Spleen (tissue), 11 donors: ENCODE measurements at regions not wholly inside any gene's neighbourhood (a gene's known extent, or its start where the extent isn't known, plus 50 kb on each side); places are given as distances from the start of the nearest gene placed in this dataset.

Source experiments
- DNase-seq: peaks from one replicate; pipeline ENCODE4 v3.0.0-alpha.2; 2020
- H3K27ac ChIP-seq, 8 donors: fragments of 200-600 bp; sonication (generic) in 7 of 8; 1 replicate in 4 of 8; 2 replicates in 4 of 8; pipeline versions ENCODE4 v1.5.0 to v1.8.0; 2016 to 2021; ENCODE audit warnings: inconsistent platforms in 4 of 8, mild to moderate bottlenecking in 4 of 8, moderate library complexity in 1 of 8
- H3K27me3 ChIP-seq, 7 donors: fragments of 200-600 bp; sonication (generic) in 6 of 7; replicated peaks in 1 of 7; 1 replicate in 4 of 7; 2 replicates in 3 of 7; pipeline versions ENCODE4 v1.5.0 to v1.8.0; 2016 to 2021; ENCODE audit warnings: inconsistent platforms in 3 of 7, mild to moderate bottlenecking in 1 of 7
- H3K36me3 ChIP-seq, 6 donors: fragments of 200-600 bp; sonication (generic) in 5 of 6; 1 replicate in 4 of 6; 2 replicates in 2 of 6; pipeline versions ENCODE4 v1.5.0 to v1.8.0; 2016 to 2021; ENCODE audit warnings: inconsistent platforms in 2 of 6
- H3K4me1 ChIP-seq, 6 donors: fragments of 200-600 bp; sonication (generic) in 5 of 6; 1 replicate in 3 of 6; 2 replicates in 3 of 6; pipeline versions ENCODE4 v1.5.0 to v1.8.0; 2016 to 2021; ENCODE audit warnings: inconsistent platforms in 3 of 6
- H3K4me3 ChIP-seq, 8 donors: fragments of 200-600 bp; sonication (generic) in 7 of 8; 1 replicate in 4 of 8; 2 replicates in 4 of 8; pipeline versions ENCODE4 v1.5.0 to v1.8.0; 2016 to 2021; ENCODE audit warnings: inconsistent platforms in 4 of 8, mild to moderate bottlenecking in 4 of 8, moderate library complexity in 2 of 8
- H3K9me3 ChIP-seq, 8 donors: fragments of 200-600 bp; sonication (generic) in 7 of 8; 1 replicate in 4 of 8; 2 replicates in 4 of 8; pipeline versions ENCODE4 v1.5.0 to v1.8.0; 2016 to 2021; ENCODE audit warnings: inconsistent platforms in 4 of 8
- CTCF ChIP-seq, 11 experiments: fragments of 200-600 bp in 7 of 11; fragments of 450-650 bp in 4 of 11; sonication (generic) in 4 of 11; IDR thresholded peaks in 8 of 11; conservative IDR thresholded peaks in 3 of 11; 1 replicate in 7 of 11; 2 replicates in 4 of 11; pipeline versions ENCODE4 v1.4.0 to v1.8.0; 2016 to 2021; ENCODE audit warnings: antibody characterized with exemption in 11 of 11, inconsistent platforms in 4 of 11, mild to moderate bottlenecking in 1 of 11
- POLR2A ChIP-seq, 3 donors: fragments of 450-650 bp; IDR thresholded peaks; one replicate each; pipeline ENCODE4 v1.5.1; 2017; ENCODE audit warnings: antibody characterized with exemption in 3 of 3, mild to moderate bottlenecking in 1 of 3
- POLR2AphosphoS5 ChIP-seq, 3 donors: sonication (generic); formaldehyde crosslinking; IDR thresholded peaks; one replicate each; pipeline ENCODE4 v1.5.1; 2017; ENCODE audit warnings: antibody characterized with exemption in 3 of 3
- WGBS, 5 donors: extraction: QIAGEN DNeasy Blood & Tissue Kit in 3 of 5; methylation state at CpG; one replicate each; pipeline versions ENCODE4 v1.1.5 to v1.1.7; 2013 to 2018; 5-methylcytosine and 5-hydroxymethylcytosine counted together
- intact Hi-C: fragments of 100-400 bp; cut with DNase I; formaldehyde crosslinking; loops from one replicate; pipeline ENCODE4 v1.15.0; 2023; ENCODE audit warnings: low total_unique reads
- donor health status: healthy with polysubstance abuse.
- donor health status: DM: no; HTN: no; CAD: no; lungs with moderate emphysema.
- donor health status: DM: no; HTN: no; CAD: no.
- donor health status: Bipolar disorder and iron deficiency.
- donor health status: healthy.
- donor health status: DM: no; HTN: no; CAD: no.
- donor health status: DM: yes; HTN: yes; CAD: no.

GRCh38 chr3:181622365-181622764, 89.4 kb upstream of the SOX2 start:
- DNase-seq = no peak
- TF ChIP-seq POLR2A (IDR thresholded peaks at IDR 0.05) (no peak), CTCF (IDR thresholded peaks at IDR 0.05 in 8 of 11, conservative IDR thresholded peaks at IDR 0.05 in 3 of 11) (no peak), POLR2AphosphoS5 (IDR thresholded peaks at IDR 0.05) (no peak)
- H3K4me1 ChIP-seq = no peaks in the 10 kb centered on the region
- no peaks in the 10 kb centered on the region for H3K9me3 ChIP-seq
- 41 to 50% (median 46%) methylated on average over 6 of the region's 6 CpGs for WGBS, 5 donors
- H3K4me3 ChIP-seq = no peak overlapping the region
- no peaks in the 10 kb centered on the region for H3K36me3 ChIP-seq
- intact Hi-C loops = no loop called here
- no peaks in the 10 kb centered on the region for H3K27me3 ChIP-seq
- no peak overlapping the region for H3K27ac ChIP-seq

GRCh38 chr3:181619897-181620296, 91.8 kb upstream of the SOX2 start:
- no peaks in the 10 kb centered on the region for H3K27me3 ChIP-seq
- H3K4me1 ChIP-seq = no peaks in the 10 kb centered on the region
- H3K36me3 ChIP-seq = no peaks in the 10 kb centered on the region
- intact Hi-C loops = no loop called here
- TF ChIP-seq CTCF (IDR thresholded peaks at IDR 0.05 in 8 of 11, conservative IDR thresholded peaks at IDR 0.05 in 3 of 11) (no peak), POLR2A (IDR thresholded peaks at IDR 0.05) (no peak), POLR2AphosphoS5 (IDR thresholded peaks at IDR 0.05) (no peak)
- H3K27ac ChIP-seq = no peak overlapping the region
- no peak for DNase-seq
- no peaks in the 10 kb centered on the region for H3K9me3 ChIP-seq
- no peak overlapping the region for H3K4me3 ChIP-seq
- 85 to 97% (median 89%) methylated on average over 1 of the region's 1 CpG for WGBS, 5 donors

GRCh38 chr3:181618260-181618659, 93.5 kb upstream of the SOX2 start:
- WGBS, 5 donors = 71 to 100% (median 84%) methylated on average over 1 of the region's 1 CpG
- H3K4me1 ChIP-seq = no peaks in the 10 kb centered on the region
- intact Hi-C loops = no loop called here
- no peaks in the 10 kb centered on the region for H3K27me3 ChIP-seq
- no peak overlapping the region for H3K4me3 ChIP-seq
- H3K27ac ChIP-seq = no peak overlapping the region
- H3K9me3 ChIP-seq = no peaks in the 10 kb centered on the region
- TF ChIP-seq POLR2A (IDR thresholded peaks at IDR 0.05) (no peak), CTCF (IDR thresholded peaks at IDR 0.05 in 8 of 11, conservative IDR thresholded peaks at IDR 0.05 in 3 of 11) (no peak), POLR2AphosphoS5 (IDR thresholded peaks at IDR 0.05) (no peak)
- no peaks in the 10 kb centered on the region for H3K36me3 ChIP-seq
- no peak for DNase-seq

- no peaks in the 10 kb centered on the region for H3K27me3 ChIP-seq
- no peak overlapping the region for H3K4me3 ChIP-seq
- TF ChIP-seq POLR2AphosphoS5 (IDR thresholded peaks at IDR 0.05) = no peak
- no peak for TF ChIP-seq CTCF (IDR thresholded peaks at IDR 0.05 in 8 of 11, conservative IDR thresholded peaks at IDR 0.05 in 3 of 11)
- no peak for TF ChIP-seq POLR2A (IDR thresholded peaks at IDR 0.05)
- H3K36me3 ChIP-seq = no peaks in the 10 kb centered on the region
- H3K9me3 ChIP-seq = no peaks in the 10 kb centered on the region
- H3K4me1 ChIP-seq = no peaks in the 10 kb centered on the region
- H3K27ac ChIP-seq = no peak overlapping the region
- WGBS, 5 donors = 75 to 92% (median 88%) methylated on average over 2 of the region's 2 CpGs
- intact Hi-C loops = no loop called here
- DNase-seq = no peak
Observed at GRCh38 chr3:181616088-181617070, 95.3 kb upstream of the SOX2 start.
